ENCODE measurements at regions not wholly inside any gene's neighbourhood (a gene's known extent, or its start where the extent isn't known, plus 50 kb on each side); places are given as distances from the start of the nearest gene placed in this dataset.

DNA sequence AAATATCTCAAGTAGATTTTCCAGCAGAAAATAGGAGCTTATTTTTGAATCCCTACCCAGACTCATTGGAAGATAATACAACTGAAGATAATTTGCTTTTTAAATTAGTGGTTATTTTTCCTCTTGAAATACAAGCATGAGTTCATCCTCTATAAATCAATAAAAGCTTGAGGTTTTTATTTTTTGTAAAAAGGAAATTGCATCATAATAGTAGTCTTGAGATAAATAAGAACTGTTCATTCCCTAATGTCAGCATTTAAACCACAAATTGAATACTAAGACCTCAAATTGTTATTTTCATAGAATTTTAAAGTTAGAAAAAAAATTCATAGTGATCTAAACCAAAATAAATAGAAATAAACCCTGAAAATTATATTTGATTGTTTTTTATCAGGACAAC lies 719.1 kb downstream of the CD109 start:
- ATAC-seq (no peak), DNase-seq (ENCODE audit: low spot score) (no peak)
- TF ChIP-seq EZH2phosphoT487 (IDR thresholded peaks at IDR 0.05; ENCODE audit: unreplicated experiment) (no peak), POLR2AphosphoS5 (IDR thresholded peaks at IDR 0.05; ENCODE audit: low read depth) (no peak), ZNF331 (CRISPR knock-in tag; IDR thresholded peaks at IDR 0.05; ENCODE audit: low read depth) (no peak)
- TF ChIP-seq, protein P1, sequence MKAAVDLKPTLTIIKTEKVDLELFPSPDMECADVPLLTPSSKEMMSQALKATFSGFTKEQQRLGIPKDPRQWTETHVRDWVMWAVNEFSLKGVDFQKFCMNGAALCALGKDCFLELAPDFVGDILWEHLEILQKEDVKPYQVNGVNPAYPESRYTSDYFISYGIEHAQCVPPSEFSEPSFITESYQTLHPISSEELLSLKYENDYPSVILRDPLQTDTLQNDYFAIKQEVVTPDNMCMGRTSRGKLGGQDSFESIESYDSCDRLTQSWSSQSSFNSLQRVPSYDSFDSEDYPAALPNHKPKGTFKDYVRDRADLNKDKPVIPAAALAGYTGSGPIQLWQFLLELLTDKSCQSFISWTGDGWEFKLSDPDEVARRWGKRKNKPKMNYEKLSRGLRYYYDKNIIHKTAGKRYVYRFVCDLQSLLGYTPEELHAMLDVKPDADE (IDR thresholded peaks at IDR 0.05), result no peak
- TF ChIP-seq, protein P2, sequence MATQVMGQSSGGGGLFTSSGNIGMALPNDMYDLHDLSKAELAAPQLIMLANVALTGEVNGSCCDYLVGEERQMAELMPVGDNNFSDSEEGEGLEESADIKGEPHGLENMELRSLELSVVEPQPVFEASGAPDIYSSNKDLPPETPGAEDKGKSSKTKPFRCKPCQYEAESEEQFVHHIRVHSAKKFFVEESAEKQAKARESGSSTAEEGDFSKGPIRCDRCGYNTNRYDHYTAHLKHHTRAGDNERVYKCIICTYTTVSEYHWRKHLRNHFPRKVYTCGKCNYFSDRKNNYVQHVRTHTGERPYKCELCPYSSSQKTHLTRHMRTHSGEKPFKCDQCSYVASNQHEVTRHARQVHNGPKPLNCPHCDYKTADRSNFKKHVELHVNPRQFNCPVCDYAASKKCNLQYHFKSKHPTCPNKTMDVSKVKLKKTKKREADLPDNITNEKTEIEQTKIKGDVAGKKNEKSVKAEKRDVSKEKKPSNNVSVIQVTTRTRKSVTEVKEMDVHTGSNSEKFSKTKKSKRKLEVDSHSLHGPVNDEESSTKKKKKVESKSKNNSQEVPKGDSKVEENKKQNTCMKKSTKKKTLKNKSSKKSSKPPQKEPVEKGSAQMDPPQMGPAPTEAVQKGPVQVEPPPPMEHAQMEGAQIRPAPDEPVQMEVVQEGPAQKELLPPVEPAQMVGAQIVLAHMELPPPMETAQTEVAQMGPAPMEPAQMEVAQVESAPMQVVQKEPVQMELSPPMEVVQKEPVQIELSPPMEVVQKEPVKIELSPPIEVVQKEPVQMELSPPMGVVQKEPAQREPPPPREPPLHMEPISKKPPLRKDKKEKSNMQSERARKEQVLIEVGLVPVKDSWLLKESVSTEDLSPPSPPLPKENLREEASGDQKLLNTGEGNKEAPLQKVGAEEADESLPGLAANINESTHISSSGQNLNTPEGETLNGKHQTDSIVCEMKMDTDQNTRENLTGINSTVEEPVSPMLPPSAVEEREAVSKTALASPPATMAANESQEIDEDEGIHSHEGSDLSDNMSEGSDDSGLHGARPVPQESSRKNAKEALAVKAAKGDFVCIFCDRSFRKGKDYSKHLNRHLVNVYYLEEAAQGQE (IDR thresholded peaks at IDR 0.05; ENCODE audit: unreplicated experiment), result no peak
- Histone ChIP-seq H4K20me1 (replicated peaks; ENCODE audit: insufficient read depth) (no peaks in the 10 kb centered on the region), H3K27ac (ENCODE audit: low read depth) (no peak overlapping the region), H3K27me3 (ENCODE audit: insufficient read depth) (no peaks in the 10 kb centered on the region), H3K4me3 (no peak overlapping the region), H3K4me2 (no peak overlapping the region), H3K79me2 (replicated peaks; ENCODE audit: insufficient read depth) (no peaks in the 10 kb centered on the region), H3K4me1 (ENCODE audit: insufficient read depth) (no peaks in the 10 kb centered on the region), H2AFZ (no peak overlapping the region), H3F3A (replicated peaks; ENCODE audit: low read depth) (no peaks in the 10 kb centered on the region), H3K36me3 (ENCODE audit: insufficient read depth) (no peaks in the 10 kb centered on the region), H3K9me2 (ENCODE audit: insufficient read depth) (peaks cover 9% of the 10 kb centered on the region)
- Mint-ChIP-seq H3K27me3 (ENCODE audit: insufficient read depth, low read depth, poor library complexity) (no peaks in the 10 kb centered on the region), H3K4me3 (no peak overlapping the region), H3K27ac (no peak overlapping the region), H3K36me3 (ENCODE audit: low read depth) (no peaks in the 10 kb centered on the region), H3K4me1 (no peaks in the 10 kb centered on the region), H3K9me3 (no peaks in the 10 kb centered on the region; the same call in 2 of the 3 replicates)

DNA sequence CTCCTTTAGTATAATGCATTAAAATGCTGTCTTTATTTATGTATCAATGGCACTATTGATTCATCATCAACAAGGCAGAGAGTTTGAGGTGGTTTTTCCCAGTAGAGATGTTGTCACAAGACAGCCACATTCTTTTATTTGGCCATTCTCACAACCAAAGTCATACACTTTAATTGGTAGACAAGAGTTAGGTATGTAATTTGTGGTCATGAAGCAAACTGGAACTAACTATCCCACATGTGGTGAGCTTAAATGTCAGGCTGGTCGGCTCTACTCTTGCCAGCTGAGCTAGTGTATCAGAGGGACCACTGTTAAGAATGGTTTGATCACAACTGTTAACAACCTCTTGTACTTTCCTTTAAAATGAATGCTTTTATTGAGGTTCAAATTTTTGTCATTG lies 714.6 kb downstream of the CD109 start:
- Histone ChIP-seq H3K9me2 (ENCODE audit: insufficient read depth) (no peaks in the 10 kb centered on the region), H3K4me3 (no peak overlapping the region), H4K20me1 (replicated peaks; ENCODE audit: insufficient read depth) (no peaks in the 10 kb centered on the region), H2AFZ (no peak overlapping the region), H3K27me3 (ENCODE audit: insufficient read depth) (no peaks in the 10 kb centered on the region), H3K4me1 (ENCODE audit: insufficient read depth) (peaks cover 4% of the 10 kb centered on the region; the same call in 1 of the 2 replicates), H3K27ac (ENCODE audit: low read depth) (no peak overlapping the region), H3K36me3 (ENCODE audit: insufficient read depth) (no peaks in the 10 kb centered on the region), H3K4me2 (no peak overlapping the region), H3F3A (replicated peaks; ENCODE audit: low read depth) (no peaks in the 10 kb centered on the region), H3K79me2 (replicated peaks; ENCODE audit: insufficient read depth) (no peaks in the 10 kb centered on the region)
- Mint-ChIP-seq H3K36me3 (ENCODE audit: low read depth) (no peaks in the 10 kb centered on the region; the same call in 2 of the 3 replicates), H3K27me3 (ENCODE audit: insufficient read depth, low read depth, poor library complexity) (no peaks in the 10 kb centered on the region), H3K4me3 (no peak overlapping the region), H3K27ac (no peak overlapping the region), H3K9me3 (peaks cover 5% of the 10 kb centered on the region; the same call in 1 of the 3 replicates), H3K4me1 (no peaks in the 10 kb centered on the region)
- TF ChIP-seq, protein P3, sequence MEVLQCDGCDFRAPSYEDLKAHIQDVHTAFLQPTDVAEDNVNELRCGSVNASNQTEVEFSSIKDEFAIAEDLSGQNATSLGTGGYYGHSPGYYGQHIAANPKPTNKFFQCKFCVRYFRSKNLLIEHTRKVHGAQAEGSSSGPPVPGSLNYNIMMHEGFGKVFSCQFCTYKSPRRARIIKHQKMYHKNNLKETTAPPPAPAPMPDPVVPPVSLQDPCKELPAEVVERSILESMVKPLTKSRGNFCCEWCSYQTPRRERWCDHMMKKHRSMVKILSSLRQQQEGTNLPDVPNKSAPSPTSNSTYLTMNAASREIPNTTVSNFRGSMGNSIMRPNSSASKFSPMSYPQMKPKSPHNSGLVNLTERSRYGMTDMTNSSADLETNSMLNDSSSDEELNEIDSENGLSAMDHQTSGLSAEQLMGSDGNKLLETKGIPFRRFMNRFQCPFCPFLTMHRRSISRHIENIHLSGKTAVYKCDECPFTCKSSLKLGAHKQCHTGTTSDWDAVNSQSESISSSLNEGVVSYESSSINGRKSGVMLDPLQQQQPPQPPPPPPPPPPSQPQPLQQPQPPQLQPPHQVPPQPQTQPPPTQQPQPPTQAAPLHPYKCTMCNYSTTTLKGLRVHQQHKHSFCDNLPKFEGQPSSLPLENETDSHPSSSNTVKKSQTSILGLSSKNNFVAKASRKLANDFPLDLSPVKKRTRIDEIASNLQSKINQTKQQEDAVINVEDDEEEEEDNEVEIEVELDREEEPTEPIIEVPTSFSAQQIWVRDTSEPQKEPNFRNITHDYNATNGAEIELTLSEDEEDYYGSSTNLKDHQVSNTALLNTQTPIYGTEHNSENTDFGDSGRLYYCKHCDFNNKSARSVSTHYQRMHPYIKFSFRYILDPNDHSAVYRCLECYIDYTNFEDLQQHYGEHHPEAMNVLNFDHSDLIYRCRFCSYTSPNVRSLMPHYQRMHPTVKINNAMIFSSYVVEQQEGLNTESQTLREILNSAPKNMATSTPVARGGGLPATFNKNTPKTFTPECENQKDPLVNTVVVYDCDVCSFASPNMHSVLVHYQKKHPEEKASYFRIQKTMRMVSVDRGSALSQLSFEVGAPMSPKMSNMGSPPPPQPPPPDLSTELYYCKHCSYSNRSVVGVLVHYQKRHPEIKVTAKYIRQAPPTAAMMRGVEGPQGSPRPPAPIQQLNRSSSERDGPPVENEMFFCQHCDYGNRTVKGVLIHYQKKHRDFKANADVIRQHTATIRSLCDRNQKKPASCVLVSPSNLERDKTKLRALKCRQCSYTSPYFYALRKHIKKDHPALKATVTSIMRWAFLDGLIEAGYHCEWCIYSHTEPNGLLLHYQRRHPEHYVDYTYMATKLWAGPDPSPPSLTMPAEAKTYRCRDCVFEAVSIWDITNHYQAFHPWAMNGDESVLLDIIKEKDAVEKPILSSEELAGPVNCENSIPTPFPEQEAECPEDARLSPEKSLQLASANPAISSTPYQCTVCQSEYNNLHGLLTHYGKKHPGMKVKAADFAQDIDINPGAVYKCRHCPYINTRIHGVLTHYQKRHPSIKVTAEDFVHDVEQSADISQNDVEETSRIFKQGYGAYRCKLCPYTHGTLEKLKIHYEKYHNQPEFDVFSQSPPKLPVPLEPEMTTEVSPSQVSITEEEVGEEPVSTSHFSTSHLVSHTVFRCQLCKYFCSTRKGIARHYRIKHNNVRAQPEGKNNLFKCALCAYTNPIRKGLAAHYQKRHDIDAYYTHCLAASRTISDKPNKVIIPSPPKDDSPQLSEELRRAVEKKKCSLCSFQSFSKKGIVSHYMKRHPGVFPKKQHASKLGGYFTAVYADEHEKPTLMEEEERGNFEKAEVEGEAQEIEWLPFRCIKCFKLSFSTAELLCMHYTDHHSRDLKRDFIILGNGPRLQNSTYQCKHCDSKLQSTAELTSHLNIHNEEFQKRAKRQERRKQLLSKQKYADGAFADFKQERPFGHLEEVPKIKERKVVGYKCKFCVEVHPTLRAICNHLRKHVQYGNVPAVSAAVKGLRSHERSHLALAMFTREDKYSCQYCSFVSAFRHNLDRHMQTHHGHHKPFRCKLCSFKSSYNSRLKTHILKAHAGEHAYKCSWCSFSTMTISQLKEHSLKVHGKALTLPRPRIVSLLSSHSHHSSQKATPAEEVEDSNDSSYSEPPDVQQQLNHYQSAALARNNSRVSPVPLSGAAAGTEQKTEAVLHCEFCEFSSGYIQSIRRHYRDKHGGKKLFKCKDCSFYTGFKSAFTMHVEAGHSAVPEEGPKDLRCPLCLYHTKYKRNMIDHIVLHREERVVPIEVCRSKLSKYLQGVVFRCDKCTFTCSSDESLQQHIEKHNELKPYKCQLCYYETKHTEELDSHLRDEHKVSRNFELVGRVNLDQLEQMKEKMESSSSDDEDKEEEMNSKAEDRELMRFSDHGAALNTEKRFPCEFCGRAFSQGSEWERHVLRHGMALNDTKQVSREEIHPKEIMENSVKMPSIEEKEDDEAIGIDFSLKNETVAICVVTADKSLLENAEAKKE (CRISPR knock-in tag; IDR thresholded peaks at IDR 0.05), result no peak
- TF ChIP-seq, protein P4, sequence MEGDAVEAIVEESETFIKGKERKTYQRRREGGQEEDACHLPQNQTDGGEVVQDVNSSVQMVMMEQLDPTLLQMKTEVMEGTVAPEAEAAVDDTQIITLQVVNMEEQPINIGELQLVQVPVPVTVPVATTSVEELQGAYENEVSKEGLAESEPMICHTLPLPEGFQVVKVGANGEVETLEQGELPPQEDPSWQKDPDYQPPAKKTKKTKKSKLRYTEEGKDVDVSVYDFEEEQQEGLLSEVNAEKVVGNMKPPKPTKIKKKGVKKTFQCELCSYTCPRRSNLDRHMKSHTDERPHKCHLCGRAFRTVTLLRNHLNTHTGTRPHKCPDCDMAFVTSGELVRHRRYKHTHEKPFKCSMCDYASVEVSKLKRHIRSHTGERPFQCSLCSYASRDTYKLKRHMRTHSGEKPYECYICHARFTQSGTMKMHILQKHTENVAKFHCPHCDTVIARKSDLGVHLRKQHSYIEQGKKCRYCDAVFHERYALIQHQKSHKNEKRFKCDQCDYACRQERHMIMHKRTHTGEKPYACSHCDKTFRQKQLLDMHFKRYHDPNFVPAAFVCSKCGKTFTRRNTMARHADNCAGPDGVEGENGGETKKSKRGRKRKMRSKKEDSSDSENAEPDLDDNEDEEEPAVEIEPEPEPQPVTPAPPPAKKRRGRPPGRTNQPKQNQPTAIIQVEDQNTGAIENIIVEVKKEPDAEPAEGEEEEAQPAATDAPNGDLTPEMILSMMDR (conservative IDR thresholded peaks at IDR 0.05; ENCODE audit: low read depth in 2 of 2), result no peak
- TF ChIP-seq EZH2 (IDR thresholded peaks at IDR 0.05; ENCODE audit: low read depth, unreplicated experiment) (no peak), JUNB (IDR thresholded peaks at IDR 0.05; ENCODE audit: unreplicated experiment) (no peak), ZNF331 (CRISPR knock-in tag; IDR thresholded peaks at IDR 0.05; ENCODE audit: low read depth) (no peak), POLR2AphosphoS5 (IDR thresholded peaks at IDR 0.05; ENCODE audit: low read depth) (no peak)
- no peak for DNase-seq (ENCODE audit: low spot score)
- ATAC-seq, result no peak

Measured in GM23338 (cell line).